Psoas muscle (tissue), 7 donors: ENCODE measurements at regions not wholly inside any gene's neighbourhood (a gene's known extent, or its start where the extent isn't known, plus 50 kb on each side); places are given as distances from the start of the nearest gene placed in this dataset.

Source experiments
- ATAC-seq, 4 donors: fragments of 200-7000 bp; cut with Tn5 transposase; one replicate each; pipeline ENCODE4 v1.9.1; 2020; ENCODE audit warnings: moderate library complexity in 3 of 4, mild to moderate bottlenecking in 2 of 4
- DNase-seq, 2 donors: peaks; one replicate each; pipeline ENCODE4 v3.0.0-alpha.2; 2020
- H3K27ac ChIP-seq: fragments of 200-600 bp; one replicate; pipeline ENCODE4 v1.8.0; 2022
- H3K27me3 ChIP-seq, 3 donors: fragments of 200-600 bp in 1 of 3; one replicate each; pipeline versions ENCODE4 v1.6.1 to v1.8.0; 2013 to 2022; ENCODE audit warnings: low read length in 2 of 3, mild to moderate bottlenecking in 2 of 3, moderate library complexity in 1 of 3; ENCODE audit not compliant: insufficient read depth in 3 of 3
- H3K36me3 ChIP-seq, 2 donors: fragments of 200-600 bp in 1 of 2; one replicate each; pipeline versions ENCODE4 v1.6.1 to v1.8.0; 2013 to 2022; ENCODE audit warnings: low read depth in 1 of 2, mild to moderate bottlenecking in 1 of 2, moderate library complexity in 1 of 2; ENCODE audit not compliant: insufficient read depth in 1 of 2
- H3K4me1 ChIP-seq: fragments of 200-600 bp; one replicate; pipeline ENCODE4 v1.8.0; 2022
- H3K4me3 ChIP-seq: fragments of 200-600 bp; one replicate; pipeline ENCODE4 v1.8.0; 2022; ENCODE audit warnings: mild to moderate bottlenecking
- H3K9me3 ChIP-seq: fragments of 200-600 bp; one replicate; pipeline ENCODE4 v1.8.0; 2022
- WGBS, 3 donors: extraction: QIAGEN DNeasy Blood & Tissue Kit; methylation state at CpG; one replicate each; pipeline versions ENCODE4 v1.1.6 to v1.1.7; 2013; 5-methylcytosine and 5-hydroxymethylcytosine counted together
- intact Hi-C, 2 donors: fragments of 100-400 bp; cut with DNase I; formaldehyde crosslinking; loops; one replicate each; pipeline versions ENCODE4 v1.11.0 to v1.14.2; 2022
- TF ChIP-seq, protein P1 (sequence below): fragments of 200-600 bp; IDR thresholded peaks from one replicate; pipeline ENCODE4 v1.8.0; 2022; ENCODE audit warnings: antibody characterized with exemption
- donor health status: healthy with polysubstance abuse.
- donor health status: DM: no; HTN: no; CAD: no; lungs with moderate emphysema.
- donor health status: Bipolar disorder and iron deficiency.
- donor health status: healthy.
- donor health status: DM: yes; HTN: yes; CAD: no.
- donor health status: DM: no; HTN: no; CAD: no.
- donor health status: DM: yes; HTN: yes; CAD: no.

DNA sequence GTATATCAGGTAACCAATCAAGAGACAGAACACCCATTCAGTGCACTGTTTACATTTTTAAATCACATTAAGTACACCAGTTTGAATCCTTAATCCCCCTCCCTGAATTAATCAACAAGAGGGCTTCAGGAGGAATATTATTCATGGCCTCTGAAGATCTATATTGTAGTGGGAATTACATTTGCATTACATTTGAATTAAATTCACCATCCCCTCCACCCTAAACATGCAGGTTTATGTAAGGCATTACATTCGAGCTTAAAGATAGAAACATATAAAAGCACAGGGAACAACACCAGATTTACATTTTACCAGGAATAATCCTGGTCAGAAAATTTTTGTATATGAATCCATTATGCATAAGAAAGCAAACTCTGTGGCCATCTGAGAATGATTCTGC lies 197.8 kb upstream of the KITLG start:
- no peaks in the 10 kb centered on the region for H3K27me3 ChIP-seq
- H3K27ac ChIP-seq: no peak overlapping the region
- no peak overlapping the region for H3K4me3 ChIP-seq
- no peaks in the 10 kb centered on the region for H3K9me3 ChIP-seq
- ATAC-seq: no peak
- no peak for DNase-seq
- TF ChIP-seq, protein P1, sequence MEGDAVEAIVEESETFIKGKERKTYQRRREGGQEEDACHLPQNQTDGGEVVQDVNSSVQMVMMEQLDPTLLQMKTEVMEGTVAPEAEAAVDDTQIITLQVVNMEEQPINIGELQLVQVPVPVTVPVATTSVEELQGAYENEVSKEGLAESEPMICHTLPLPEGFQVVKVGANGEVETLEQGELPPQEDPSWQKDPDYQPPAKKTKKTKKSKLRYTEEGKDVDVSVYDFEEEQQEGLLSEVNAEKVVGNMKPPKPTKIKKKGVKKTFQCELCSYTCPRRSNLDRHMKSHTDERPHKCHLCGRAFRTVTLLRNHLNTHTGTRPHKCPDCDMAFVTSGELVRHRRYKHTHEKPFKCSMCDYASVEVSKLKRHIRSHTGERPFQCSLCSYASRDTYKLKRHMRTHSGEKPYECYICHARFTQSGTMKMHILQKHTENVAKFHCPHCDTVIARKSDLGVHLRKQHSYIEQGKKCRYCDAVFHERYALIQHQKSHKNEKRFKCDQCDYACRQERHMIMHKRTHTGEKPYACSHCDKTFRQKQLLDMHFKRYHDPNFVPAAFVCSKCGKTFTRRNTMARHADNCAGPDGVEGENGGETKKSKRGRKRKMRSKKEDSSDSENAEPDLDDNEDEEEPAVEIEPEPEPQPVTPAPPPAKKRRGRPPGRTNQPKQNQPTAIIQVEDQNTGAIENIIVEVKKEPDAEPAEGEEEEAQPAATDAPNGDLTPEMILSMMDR: no peak
- intact Hi-C loops: no loop called here
- 74 to 83% (median 81%) methylated on average over 1 of the region's 1 CpG for WGBS, 3 donors
- H3K36me3 ChIP-seq: no peaks in the 10 kb centered on the region
- no peaks in the 10 kb centered on the region for H3K4me1 ChIP-seq

DNA sequence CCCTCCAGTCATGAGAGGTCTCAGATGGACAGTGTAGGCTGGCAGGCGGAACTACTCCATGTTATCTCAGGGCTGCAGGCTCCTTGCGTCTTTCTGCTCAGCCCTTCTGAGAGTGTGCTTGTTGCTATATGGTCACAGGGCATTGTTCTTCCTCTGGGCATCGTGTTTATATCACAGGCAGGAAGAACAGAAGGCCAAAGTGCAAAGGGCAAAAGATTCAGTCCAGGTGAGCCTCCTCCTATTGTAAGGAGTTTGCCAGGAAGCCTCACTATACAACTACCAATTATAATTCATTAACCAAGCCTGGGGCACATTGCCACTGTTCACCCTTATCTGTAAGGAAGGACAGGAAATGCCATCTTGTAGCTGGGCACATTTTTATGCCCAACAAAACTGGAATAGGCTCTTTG lies 195.5 kb upstream of the KITLG start:
- Histone ChIP-seq H3K9me3 (no peaks in the 10 kb centered on the region), H3K27ac (no peak overlapping the region), H3K4me1 (no peaks in the 10 kb centered on the region), H3K4me3 (no peak overlapping the region), H3K27me3 (no peaks in the 10 kb centered on the region), H3K36me3 (no peaks in the 10 kb centered on the region)
- ATAC-seq (no peak), DNase-seq (no peak)
- intact Hi-C loops: no loop called here
- TF ChIP-seq, protein P1: no peak
- 75 to 87% (median 78%) methylated on average over 3 of the region's 3 CpGs for WGBS, 3 donors

DNA sequence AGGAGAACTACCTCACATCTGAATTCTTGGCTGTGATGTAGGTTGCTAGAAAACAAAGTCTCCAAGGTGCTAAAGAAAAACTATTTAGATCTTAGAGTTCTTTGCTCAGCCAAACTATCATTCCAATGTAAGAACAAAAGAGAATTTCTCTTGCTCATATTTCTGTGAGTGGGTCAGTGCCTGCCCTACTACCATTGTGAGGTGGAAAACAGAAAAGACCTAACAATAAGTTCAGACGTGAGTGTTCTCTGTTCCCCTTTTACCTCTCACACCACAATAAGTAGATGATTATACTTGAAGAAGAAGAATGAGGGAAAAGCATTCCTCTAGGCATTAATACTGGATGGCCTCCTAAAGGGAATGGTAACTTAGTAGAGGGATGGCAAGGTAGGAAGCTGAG lies 187.4 kb upstream of the KITLG start:
- no peaks in the 10 kb centered on the region for H3K4me1 ChIP-seq
- no peaks in the 10 kb centered on the region for H3K27me3 ChIP-seq
- 56 to 71% (median 60%) methylated on average over 1 of the region's 1 CpG for WGBS, 3 donors
- H3K9me3 ChIP-seq: no peaks in the 10 kb centered on the region
- DNase-seq (no peak), ATAC-seq (no peak)
- TF ChIP-seq, protein P1: no peak
- no peaks in the 10 kb centered on the region for H3K36me3 ChIP-seq
- intact Hi-C loops: no loop called here
- H3K27ac ChIP-seq: no peak overlapping the region
- H3K4me3 ChIP-seq: no peak overlapping the region

DNA sequence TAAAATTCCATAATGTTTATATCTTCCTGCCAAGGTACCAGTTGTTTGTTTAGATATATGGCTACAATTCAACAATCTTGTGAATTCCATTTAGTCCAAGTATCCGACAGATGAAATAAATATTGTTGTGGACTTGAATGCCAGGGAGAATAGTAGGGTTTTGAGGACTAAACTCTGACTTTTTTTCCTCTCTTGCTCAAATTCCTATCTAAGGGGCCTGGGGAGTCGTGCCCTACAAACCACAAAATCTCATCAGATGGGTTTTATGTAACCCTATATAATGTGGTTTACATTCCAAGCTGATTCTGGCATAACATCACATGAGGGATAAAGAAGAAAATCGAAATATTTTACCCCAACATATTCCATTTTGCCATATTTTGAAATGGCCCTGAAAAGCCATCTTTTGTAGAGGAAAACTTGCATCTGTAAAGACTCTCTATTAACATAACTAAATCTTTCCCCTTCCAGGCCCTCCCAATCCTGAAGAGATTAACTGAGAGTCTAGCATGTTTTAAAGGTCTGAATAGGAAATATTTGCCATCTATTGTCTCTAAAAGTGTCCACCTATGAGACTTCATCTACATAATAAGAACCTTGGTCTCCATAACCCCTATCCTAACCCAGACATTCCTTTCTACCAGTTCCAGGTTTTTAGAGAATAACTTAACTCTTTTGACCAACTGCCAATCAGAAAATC lies 184.7 kb upstream of the KITLG start:
- no peak for ATAC-seq
- intact Hi-C loops: no loop called here
- H3K36me3 ChIP-seq: no peaks in the 10 kb centered on the region
- no peaks in the 10 kb centered on the region for H3K27me3 ChIP-seq
- 37 to 52% (median 45%) methylated on average over 3 of the region's 3 CpGs for WGBS, 3 donors
- no peak overlapping the region for H3K27ac ChIP-seq
- no peak overlapping the region for H3K4me3 ChIP-seq
- no peaks in the 10 kb centered on the region for H3K4me1 ChIP-seq
- no peaks in the 10 kb centered on the region for H3K9me3 ChIP-seq
- DNase-seq: no peak
- TF ChIP-seq, protein P1: no peak

DNA sequence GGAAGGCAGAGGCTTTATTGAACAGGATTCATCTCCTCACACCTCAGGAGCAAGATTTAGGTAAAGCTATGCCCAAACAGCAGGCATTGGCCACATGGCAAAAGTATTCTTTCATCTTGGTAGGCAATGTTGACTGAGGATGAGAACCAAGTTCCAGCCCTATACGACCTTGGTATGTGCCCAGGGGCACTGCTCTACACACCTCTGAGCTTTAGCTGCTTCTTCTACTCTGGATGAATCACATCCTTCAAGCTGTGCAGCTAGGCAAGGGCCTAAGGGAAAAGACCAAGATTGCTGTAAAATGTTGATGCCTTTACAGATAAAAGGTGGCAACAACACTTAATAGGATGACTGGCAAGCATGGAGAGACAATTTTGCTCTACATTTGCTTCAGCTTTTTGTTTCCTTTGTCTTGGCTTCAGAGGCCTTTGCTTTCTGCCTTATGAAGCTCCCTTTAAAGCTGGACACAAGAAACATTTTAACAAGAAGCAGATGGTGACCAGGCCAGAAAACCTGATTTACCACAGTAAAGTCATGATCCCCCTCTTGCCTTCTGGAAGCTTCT lies 183.3 kb upstream of the KITLG start:
- no peaks in the 10 kb centered on the region for H3K36me3 ChIP-seq
- H3K27ac ChIP-seq: no peak overlapping the region
- no peaks in the 10 kb centered on the region for H3K9me3 ChIP-seq
- WGBS, 3 donors: 70 to 79% (median 70%) methylated on average over 1 of the region's 1 CpG
- intact Hi-C loops: no loop called here
- no peak overlapping the region for H3K4me3 ChIP-seq
- TF ChIP-seq, protein P1: no peak
- no peaks in the 10 kb centered on the region for H3K27me3 ChIP-seq
- DNase-seq (no peak), ATAC-seq (no peak)
- H3K4me1 ChIP-seq: no peaks in the 10 kb centered on the region
